Endometrial microvascular endothelial cells (primary cell): ENCODE measurements at regions not wholly inside any gene's neighbourhood (a gene's known extent, or its start where the extent isn't known, plus 50 kb on each side); places are given as distances from the start of the nearest gene placed in this dataset.
"Not testable (repeated sequence)": the region's sequence is repeated elsewhere in the genome, so short reads cannot be mapped to it uniquely, and the experiment has no call there.

Source experiments
- in situ Hi-C: cut with HindIII; loops from 2 replicates; pipeline ENCODE4 v1.10.0; 2017; ENCODE audit warnings: low sequenced_read_pairs, low pct_unique_long_range_greater_than_20kb; ENCODE audit errors: inconsistent ontology term

DNA sequence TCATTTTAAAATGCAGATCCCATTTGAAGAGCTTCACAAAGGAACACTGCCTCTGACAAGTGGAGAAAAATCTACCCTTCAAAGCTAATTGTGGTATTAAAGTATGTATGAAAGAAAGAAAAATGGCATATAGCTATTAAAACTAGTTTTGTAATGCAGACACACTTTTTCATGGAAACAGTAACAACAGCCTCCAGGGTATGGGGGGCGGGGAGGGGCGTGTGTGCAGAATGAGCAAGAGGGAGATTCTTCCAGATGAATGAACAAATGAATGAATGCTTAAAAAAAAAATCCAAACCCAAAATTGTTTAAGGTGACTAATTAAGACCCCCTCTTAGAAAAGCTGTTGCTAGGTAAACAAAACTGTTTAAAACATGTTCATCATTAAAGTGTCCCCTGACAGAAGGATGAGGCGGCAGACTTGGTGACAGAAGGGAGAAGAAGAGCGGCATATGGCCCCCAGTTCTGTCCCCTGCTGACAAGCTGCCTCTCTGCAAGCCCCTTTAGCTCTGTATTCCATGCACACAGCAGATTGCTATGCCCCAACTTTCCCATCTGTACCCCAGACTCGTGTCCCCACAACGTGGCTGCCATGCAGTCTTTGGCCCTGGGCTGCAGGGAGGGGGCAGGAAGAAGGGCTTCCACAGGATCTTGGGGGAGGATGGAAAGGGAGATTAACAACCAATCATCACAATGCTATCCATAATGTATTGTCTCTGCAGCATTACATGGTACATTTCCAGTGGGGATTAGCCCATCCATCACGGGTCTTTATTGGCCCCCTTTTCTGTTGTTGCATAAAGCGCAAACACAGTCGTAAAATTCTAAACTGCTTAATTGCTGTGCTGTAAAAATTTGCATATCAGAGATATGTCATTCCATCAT, 108.4 kb upstream of the OLIG3 start:
- in situ Hi-C loops = no loop called here

DNA sequence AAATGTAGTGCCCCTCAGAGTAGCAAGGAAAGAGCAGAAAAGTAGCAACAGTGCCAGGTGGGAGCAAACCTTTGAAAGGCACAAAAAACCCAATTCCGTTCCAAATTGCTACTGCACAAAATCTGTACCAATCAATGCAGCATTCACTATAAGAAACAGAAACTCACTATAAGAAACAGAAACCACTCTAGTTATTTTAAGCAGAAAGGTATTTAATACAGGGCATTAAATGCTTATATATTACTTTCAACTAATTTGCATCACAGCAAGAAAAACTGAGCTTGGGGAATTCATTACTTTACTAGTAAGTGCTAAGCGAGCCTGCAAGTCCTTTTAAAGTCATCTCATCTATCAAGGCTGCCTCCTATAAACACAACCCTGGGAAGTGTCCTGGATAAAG, 116.5 kb upstream of the OLIG3 start:
- in situ Hi-C loops = no loop called here

DNA sequence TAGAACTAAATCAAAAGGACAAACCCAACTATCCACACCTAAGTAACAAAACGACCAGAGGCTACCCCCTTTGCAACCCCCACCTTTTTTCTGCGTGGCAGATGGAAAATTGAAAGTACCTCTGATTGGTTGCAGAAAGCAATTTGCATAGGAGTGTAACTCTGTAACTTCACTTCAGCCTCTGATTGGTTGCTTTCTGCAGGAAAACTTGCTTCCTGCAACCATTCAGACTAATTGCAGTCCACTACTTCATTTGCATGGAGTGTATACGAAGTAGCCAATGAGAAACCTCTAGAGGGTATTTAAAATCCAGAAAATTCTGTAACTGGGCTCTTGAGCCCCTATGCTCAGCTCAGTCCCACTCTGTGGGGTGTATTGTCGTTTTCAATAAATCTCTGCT, 129.1 kb upstream of the OLIG3 start:
- in situ Hi-C loops = no loop called here

DNA sequence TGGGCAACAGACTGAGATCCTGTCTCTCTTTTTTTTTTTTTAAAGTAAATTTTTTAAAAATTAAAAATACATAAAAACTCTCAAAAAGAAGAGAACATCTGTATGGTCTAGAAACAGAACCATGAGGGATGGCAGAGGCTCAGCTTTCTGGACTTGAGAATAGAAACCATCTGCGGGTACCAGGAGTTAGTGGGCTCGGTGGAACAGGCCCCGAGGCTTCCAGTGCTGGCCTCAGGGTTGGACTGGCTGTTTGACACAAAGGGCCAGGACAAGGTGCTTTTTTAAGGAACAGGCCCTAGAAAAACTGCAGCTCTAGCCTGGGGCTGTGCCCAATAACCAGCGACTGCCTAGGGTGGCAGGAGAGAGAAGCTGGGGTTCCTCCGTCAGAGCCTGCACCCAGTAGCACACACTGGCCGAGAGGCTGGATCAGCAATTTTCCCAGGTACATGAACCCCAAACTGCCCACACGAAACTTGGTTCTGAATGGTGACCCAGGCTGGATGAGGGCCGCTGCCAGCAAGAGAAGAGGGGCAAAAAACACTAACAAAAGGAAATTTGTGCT, 131.0 kb upstream of the OLIG3 start:
- in situ Hi-C loops = no loop called here

DNA sequence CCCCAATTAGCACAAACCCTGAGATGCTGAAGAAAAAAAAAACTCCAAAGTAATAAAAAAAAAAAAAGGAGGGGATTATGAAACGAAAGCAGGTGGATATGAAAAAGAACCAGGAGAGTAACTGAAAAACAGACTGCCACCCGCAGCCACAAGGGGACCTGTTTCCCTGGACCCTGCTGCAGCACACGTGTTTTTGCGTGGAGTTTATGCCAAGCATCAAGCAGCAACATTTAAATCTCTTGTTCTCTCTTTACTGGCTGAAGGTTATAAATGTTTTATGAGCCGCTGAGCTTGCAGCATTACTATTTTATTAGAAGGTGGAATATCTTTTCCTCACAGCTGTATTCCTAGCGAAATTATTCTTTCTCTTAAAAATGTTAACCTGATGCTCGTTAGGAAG, 131.6 kb upstream of the OLIG3 start:
- in situ Hi-C loops = no loop called here

DNA sequence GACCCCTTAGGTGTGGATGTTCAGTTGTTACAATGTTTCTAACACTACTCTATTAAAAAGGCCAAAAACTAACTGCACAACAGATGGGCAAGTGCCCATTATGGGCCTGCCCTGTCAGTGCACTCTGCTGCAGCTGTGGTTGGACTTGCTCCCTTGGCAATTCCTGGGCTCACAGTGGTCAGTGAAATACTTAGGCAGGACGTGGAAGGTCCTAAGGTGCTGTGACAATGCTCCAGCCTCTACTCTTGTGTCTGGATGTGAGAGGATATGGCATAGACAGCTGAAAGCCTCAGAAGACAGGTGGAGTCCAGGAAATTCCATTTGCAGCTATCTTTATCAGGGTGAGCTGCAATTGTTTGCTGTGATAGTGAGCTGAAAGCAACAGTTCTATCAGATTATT, 136.5 kb upstream of the OLIG3 start:
- in situ Hi-C loops = no loop called here

DNA sequence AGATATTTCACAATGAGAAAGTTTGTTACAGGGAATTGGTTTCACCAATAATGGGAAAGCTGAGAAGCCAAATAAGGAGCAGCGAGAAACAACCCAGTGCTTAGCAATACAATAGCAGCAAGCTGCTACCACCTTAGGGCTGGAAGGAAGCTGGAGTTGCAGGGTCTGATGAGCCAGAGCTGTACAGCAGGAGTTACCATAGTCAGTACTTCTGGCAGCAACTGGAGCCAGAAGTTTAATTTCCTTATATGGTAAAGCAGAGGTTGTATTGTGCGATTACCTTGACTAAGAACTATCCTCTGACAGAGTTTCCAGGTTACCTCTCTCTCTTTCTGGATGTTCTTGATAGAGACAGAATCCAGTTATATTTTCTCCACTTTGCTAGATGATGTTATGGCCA, 137.1 kb upstream of the OLIG3 start:
- in situ Hi-C loops = no loop called here

DNA sequence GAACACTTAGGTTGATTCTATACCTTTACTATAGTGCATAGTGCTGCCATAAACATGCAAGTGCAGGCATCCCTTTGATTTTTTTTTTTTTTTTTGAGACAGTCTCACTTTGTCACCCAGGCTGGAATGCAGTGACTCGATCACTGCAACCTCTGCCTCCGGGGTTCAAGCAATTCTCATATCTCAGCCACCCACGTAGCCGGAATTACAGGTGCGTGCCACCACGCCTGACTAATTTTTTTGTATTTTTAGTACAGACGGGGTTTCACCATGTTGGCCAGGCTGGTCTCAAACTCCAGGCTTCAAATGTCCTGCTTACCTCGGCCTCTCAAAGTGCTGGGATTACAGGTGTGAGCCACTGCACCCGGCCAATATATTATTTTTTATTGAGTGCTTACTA, 140.0 kb upstream of the OLIG3 start:
- in situ Hi-C loops = not testable (repeated sequence)

DNA sequence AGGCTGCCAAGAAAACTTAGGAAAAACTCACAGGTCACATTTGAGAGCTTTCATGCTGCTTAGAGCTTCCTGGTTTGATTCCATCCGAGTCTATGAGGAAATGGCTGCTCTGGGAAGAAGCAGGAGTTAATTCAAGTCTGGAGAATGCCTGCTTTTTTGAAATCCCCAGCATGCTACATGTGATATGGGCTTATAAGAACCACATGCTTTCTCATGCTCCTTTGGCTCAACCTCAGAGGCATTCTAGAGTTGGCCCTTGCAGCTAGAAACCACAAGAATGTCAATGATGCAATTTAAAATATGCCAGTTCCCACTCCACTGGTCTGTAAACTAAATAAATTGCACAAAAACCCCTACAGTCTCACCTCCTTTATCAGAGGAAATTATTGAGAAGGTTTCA, 142.9 kb upstream of the OLIG3 start:
- in situ Hi-C loops = no loop called here

DNA sequence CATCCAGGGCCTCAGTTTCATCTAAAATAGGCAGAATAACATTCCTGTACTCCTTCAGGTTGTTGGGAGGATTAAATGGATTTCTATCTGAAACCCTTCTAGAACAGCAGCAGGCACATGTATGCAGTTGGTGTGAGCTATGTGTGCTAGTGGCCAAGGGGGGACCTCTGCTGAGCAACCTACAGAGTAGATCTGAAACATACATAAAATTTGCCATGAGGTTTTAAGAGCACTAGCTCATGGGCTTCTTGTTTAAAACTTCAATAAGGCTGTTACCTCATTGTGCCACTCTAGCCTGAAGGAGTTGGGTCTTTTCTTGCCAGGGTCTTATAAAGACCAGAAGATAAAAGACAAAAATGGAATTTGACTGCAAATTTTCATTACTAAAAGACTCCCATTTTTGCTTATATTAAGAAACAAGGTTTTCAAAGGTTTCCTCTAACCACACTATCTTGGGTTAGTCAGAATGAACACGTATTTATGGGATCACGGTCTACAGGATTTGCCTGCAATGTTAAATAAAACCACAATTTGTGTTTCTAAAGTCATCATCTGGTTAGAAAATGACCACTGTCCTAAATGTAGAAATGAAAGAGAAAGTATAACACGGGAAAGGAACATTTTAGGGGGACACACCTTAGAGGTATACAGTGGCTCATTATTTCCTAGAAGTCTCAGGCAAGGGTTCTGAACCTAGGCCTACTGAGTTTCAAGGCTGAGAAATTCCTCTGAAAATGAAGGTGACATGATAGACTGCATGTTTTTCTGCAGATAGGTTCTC, 144.9 kb upstream of the OLIG3 start:
- in situ Hi-C loops = no loop called here

DNA sequence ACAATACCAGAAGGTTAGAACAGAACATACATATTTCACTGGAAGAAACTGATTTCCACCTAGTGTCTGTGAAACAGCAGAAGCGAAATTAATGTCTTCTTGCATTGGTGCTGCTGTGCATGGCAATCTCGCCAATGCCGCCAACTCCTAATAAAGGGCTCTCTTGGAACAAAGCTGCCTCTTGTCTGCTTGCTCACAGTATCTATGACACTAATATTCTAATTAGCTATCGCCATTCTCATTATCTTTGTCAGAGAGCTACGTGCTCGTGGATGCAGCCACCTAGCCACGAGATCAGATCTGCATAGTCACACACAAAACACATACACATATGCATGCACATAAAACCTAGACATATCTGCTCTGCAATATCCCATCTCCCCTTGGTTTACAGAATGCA, 145.9 kb upstream of the OLIG3 start:
- in situ Hi-C loops = no loop called here

DNA sequence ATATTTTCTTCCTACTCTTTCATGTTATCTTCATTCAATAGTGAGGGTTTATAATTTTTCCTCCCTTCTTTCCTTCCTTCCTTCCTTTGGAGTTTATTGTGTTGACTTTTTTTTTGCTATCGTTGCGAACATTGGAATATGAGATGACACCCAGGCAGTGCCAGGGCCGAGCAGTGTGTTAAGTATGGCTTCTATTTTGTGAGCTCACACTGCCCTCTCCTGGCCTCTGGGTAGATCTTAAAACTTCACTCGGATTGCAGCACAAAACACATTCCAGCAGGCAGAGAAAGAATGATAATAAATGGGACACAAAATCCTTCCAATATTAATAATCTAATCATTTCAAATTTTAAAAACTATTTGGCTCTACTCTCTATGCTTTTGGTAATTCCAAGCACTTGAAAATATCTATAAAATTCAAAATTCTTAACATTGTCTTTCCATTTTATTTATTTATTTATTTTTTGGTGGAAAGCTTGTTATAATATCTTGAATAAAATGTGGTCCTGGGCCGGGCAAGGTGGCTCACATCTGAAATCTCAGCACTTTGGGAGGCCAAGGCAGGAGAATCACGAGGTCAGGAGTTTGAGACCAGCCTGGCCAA, 147.4 kb upstream of the OLIG3 start:
- in situ Hi-C loops = no loop called here

DNA sequence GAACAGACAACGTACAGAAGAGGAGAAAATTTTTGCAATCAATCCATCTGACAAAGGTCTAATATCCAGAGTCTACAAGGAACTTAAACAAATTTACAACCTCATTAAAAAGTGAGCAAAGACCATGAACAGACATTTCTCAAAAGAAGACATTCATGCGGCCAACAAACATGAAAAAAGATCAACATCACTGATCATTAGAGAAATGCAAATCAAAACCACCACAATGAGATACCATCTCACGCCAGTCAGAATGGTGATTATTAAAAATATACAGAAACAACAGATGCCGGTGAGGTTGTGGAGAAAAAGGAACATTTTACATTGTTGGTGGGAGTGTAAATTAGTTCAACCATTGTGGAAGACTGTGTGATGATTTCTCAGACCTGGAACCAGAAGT, 149.0 kb upstream of the OLIG3 start:
- in situ Hi-C loops = not testable (repeated sequence)

DNA sequence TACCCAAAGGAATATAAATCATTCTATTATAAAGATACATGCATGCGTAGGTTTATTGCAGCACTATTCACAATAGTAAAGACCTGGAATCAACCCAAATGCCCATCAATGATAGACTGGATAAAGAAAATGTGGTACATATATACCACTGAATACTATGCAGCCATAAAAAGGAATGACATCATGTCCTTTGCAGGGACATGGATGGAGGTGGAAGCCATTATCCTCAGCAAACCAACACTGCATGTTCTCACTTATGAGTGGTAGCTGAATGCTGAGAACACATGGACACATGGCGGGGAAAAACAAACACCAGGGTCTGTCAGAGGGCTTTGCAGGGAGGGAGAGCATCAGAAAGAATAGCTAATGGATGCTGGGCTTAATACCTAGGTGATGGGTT, 149.4 kb upstream of the OLIG3 start:
- in situ Hi-C loops = not testable (repeated sequence)

DNA sequence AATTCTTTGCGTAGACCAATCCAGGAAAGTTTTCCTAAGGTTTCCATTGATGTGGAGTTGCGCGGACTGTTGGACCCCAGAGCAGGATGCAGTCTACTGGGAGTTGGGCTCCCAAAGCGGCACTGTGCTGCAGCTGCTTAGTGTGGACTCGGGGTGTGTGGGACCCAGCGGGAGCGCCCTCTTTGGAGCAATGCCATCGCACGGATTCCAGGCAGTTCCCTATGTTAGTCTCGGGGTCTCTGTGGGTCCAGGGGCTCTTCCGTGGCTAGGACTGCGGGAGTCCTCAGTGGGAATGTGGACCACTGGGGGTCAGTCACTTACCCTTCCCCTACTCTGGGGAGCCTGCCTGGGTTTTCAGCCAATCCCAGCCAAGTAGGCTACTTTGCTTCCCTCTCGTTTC, 151.7 kb upstream of the OLIG3 start:
- in situ Hi-C loops = no loop called here

DNA sequence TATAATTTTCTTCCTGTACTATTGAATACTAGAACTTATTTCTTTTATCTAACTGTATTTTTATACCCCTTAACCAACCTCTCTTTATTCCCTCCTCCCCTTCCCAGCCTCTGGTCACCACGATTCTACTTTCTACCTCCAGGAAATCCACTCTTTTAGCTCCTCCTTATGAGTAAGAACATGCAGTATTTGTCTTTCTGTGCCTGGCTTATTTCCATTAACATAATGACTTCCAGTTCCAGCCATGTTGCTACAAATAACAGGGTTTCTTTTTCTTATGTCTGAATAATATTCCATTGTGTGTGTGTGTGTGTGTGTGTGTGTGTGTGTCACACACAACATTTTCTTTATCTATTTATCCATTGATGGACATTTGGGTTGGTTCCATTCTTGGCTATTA, 152.3 kb upstream of the OLIG3 start:
- in situ Hi-C loops = no loop called here

DNA sequence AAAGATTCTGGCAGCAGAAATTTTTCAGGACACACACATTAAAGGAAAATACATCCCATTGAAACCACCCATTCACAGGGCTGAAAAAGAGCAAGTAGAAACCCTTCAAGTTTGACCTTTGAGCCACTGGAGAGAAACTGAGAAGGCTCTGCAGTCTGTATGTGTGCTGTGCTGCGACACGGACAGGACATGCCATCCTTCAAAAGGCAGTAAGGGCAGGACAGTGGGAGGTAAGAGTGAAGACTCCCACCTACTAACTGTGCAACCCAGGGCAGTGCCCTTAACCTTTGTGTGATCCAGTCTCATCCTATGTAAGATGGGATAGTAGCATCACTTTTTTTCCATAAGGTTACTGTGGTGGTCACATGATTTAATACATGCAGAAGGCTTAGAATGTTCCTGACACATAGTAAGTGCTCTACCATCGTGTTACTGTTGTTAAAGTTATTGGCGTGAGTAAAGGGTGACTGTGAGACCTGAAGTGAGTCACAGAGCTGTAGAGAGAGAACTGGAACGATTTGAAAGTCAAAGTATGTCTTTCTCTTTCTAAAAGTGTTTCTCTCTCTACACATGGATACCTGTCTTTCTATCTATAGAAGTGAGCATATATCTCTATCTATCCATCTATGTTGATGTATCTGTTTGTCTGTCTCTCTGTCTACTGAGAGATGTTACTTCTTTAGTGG, 153.7 kb upstream of the OLIG3 start:
- in situ Hi-C loops = no loop called here

DNA sequence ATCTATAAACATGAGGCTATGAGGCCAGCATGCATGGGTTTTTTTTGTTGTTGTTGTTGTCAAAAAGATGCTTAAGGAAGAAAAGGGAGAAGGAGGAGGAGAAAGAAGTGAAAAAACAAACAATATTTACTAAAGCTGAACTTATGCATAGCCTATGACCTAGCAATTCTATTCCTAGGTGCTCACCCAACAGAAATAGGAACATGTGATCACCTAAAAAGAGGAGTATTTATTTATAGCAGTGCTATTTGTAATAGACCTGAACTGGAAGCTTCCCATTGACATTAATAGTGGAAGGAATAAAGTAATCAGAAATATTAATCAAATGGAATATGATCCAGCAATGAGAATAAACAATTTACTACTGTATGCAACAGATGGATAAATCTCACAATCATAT, 156.5 kb upstream of the OLIG3 start:
- in situ Hi-C loops = no loop called here

DNA sequence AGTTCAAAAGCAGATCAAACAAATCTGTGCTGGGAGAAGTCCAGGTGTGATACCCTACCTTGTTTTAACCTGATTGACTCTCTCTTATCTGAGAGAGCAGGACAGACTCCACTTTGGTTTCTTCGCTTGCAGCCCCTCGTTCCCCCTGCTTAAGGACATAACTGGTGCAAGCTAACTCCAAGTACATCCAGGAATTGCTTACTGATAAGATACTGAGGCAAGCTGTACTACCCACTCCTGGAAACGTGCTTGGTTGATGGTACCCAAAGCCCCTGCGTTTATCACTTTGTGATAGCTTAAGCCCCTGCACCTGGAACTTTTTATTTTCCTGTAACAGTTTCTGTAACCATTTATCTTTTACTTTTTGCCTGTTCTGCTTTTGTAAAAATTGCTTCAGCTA, 157.0 kb upstream of the OLIG3 start:
- in situ Hi-C loops = no loop called here
